GM12878 (cell line): ENCODE measurements at regions not wholly inside any gene's neighbourhood (a gene's known extent, or its start where the extent isn't known, plus 50 kb on each side); places are given as distances from the start of the nearest gene placed in this dataset.

Experiments
- ATAC-seq: fragments of 200-7000 bp; cut with Tn5 transposase; 3 replicates; pipeline ENCODE4 v1.9.1; 2020; ENCODE audit warnings: mild to moderate bottlenecking, moderate library complexity
- BruUV-seq: library from RNA; stranded (reverse); fragments of 400-500 nt; replicated peaks from 2 replicates; lab custom pipeline; 2021; lab: Mats Ljungman, UMichigan
- CTCF ChIA-PET: fragments of 300-600 bp; sonication (Branson Sonifier 250); formaldehyde crosslinking; extraction: SDS; loops from one replicate; lab custom pipeline; 2021; ENCODE audit warnings: inconsistent platforms; lab: Yijun Ruan, JAX
- POLR2A ChIA-PET: fragments of 350-600 bp; formaldehyde crosslinking; extraction: SDS; loops from one replicate; lab custom pipeline; 2021; ENCODE audit warnings: inconsistent platforms; lab: Charles Lee
- RAD21 ChIA-PET: fragments of 300-600 bp; sonication (Branson Sonifier 250); formaldehyde crosslinking; loops from one replicate; lab custom pipeline; 2023; ENCODE audit warnings: antibody characterized with exemption; ENCODE audit not compliant: unreplicated experiment; lab: Charles Lee
- SMC1A ChIA-PET: fragments of 300-600 bp; sonication (Branson Sonifier 250); formaldehyde crosslinking; loops from one replicate; lab custom pipeline; 2023; ENCODE audit not compliant: unreplicated experiment, uncharacterized antibody; lab: Charles Lee
- DNase-seq: peaks from one replicate; pipeline ENCODE4 v3.0.0-alpha.2; 2011; ENCODE audit warnings: low read depth, low spot score
- FAIRE-seq: peaks from 3 replicates; lab custom pipeline; 2011; peaks lifted over from hg19 to GRCh38; lab: Jason Lieb, UNC
- H2AFZ ChIP-seq: 2 replicates; pipeline ENCODE4 v1.6.0; 2011; ENCODE audit warnings: low read depth, low read length, control low read depth; ENCODE audit not compliant: control insufficient read depth
- H3K27ac ChIP-seq: 2 replicates; pipeline ENCODE4 v1.5.1; 2011; ENCODE audit warnings: control low read depth; ENCODE audit not compliant: control insufficient read depth, insufficient read depth
- H3K27me3 ChIP-seq, 2 experiments: replicated peaks in 1 of 2; 2 replicates each; pipeline versions ENCODE4 v1.6.0 to v1.6.1; 2011; ENCODE audit warnings: low read length in 1 of 2; ENCODE audit not compliant: control insufficient read depth in 2 of 2, insufficient read depth in 2 of 2
- H3K36me3 ChIP-seq, 2 experiments: 2 replicates each; pipeline ENCODE4 v1.5.1; 2011; ENCODE audit warnings: low read length in 1 of 2; ENCODE audit not compliant: control insufficient read depth in 2 of 2, insufficient read depth in 2 of 2
- H3K4me1 ChIP-seq: 2 replicates; pipeline ENCODE4 v1.6.1; 2011; ENCODE audit warnings: mild to moderate bottlenecking, low read length, moderate library complexity, mixed read lengths; ENCODE audit not compliant: control insufficient read depth, insufficient read depth
- H3K4me2 ChIP-seq: 2 replicates; pipeline ENCODE4 v1.6.0; 2011; ENCODE audit warnings: control low read depth; ENCODE audit not compliant: control insufficient read depth, insufficient read depth
- H3K4me3 ChIP-seq: fragments of 200-600 bp; sonication (generic); 2 replicates; pipeline ENCODE4 v1.5.1; 2016
- H3K79me2 ChIP-seq: 2 replicates; pipeline ENCODE4 v1.6.0; 2011; ENCODE audit warnings: low read length; ENCODE audit not compliant: control insufficient read depth, insufficient read depth
- H3K9ac ChIP-seq: 2 replicates; pipeline ENCODE4 v1.8.0; 2011; ENCODE audit warnings: low read length, control low read depth, mixed read lengths; ENCODE audit not compliant: control insufficient read depth, insufficient read depth
- H3K9me3 ChIP-seq: replicated peaks from 3 replicates; pipeline ENCODE4 v1.5.1; 2011; ENCODE audit warnings: mild to moderate bottlenecking, low read length; ENCODE audit not compliant: control insufficient read depth, insufficient read depth
- H4K20me1 ChIP-seq: 2 replicates; pipeline ENCODE4 v1.6.0; 2011; ENCODE audit not compliant: control insufficient read depth, insufficient read depth
- CEBPB ChIP-seq, 2 experiments: fragments of 150-350 bp in 1 of 2; IDR thresholded peaks; 2 replicates each; pipeline ENCODE4 v1.6.1; 2012 to 2014; ENCODE audit warnings: low read depth in 2 of 2, low read length in 2 of 2, borderline replicate concordance in 1 of 2, inconsistent platforms in 1 of 2
- CREM ChIP-seq: IDR thresholded peaks from 2 replicates; pipeline ENCODE4 v1.6.1; 2014; ENCODE audit warnings: antibody characterized with exemption, low read depth
- EED ChIP-seq: sonication (generic); IDR thresholded peaks from 2 replicates; pipeline ENCODE4 v1.6.1; 2016; ENCODE audit warnings: antibody characterized with exemption, low read depth
- EGR1 ChIP-seq, 2 experiments: IDR thresholded peaks; 1 replicate in 1 of 2; 2 replicates in 1 of 2; pipeline ENCODE4 v1.6.1; 2011 to 2012; ENCODE audit warnings: low read depth in 2 of 2, low read length in 2 of 2, borderline replicate concordance in 1 of 2, mild to moderate bottlenecking in 1 of 2, moderate library complexity in 1 of 2
- FOXK2 ChIP-seq: fragments of 450-650 bp; IDR thresholded peaks from 2 replicates; pipeline ENCODE4 v1.6.1; 2017; ENCODE audit warnings: mild to moderate bottlenecking, moderate library complexity
- FOXM1 ChIP-seq: IDR thresholded peaks from 2 replicates; pipeline ENCODE4 v1.6.1; 2012; ENCODE audit warnings: low read depth, mild to moderate bottlenecking, inconsistent platforms, low read length, moderate library complexity
- GABPA ChIP-seq: IDR thresholded peaks from 2 replicates; pipeline ENCODE4 v1.6.1; 2014; ENCODE audit warnings: antibody characterized with exemption, low read depth, mild to moderate bottlenecking, inconsistent platforms
- JUNB ChIP-seq: IDR thresholded peaks from 2 replicates; pipeline ENCODE4 v1.6.1; 2016; ENCODE audit warnings: antibody characterized with exemption, mild to moderate bottlenecking
- JUND ChIP-seq: IDR thresholded peaks from 2 replicates; pipeline ENCODE4 v1.6.1; 2012; ENCODE audit warnings: low read depth, mild to moderate bottlenecking, low read length, improper control_type of control experiment, moderate library complexity
- KLF5 ChIP-seq: fragments of 450-650 bp; IDR thresholded peaks from 2 replicates; pipeline ENCODE4 v1.6.1; 2014; ENCODE audit warnings: mild to moderate bottlenecking; ENCODE audit not compliant: partially characterized antibody
- MEF2A ChIP-seq: IDR thresholded peaks from 2 replicates; pipeline ENCODE4 v1.6.1; 2011; ENCODE audit warnings: low read depth, mild to moderate bottlenecking, low read length, moderate library complexity; ENCODE audit not compliant: insufficient read depth
- MTA2 ChIP-seq: fragments of 450-650 bp; IDR thresholded peaks from 2 replicates; pipeline ENCODE4 v1.6.1; 2016; ENCODE audit warnings: low read depth, mild to moderate bottlenecking, moderate library complexity
- NFIC ChIP-seq: IDR thresholded peaks from 2 replicates; pipeline ENCODE4 v1.6.1; 2012; ENCODE audit warnings: low read depth, mild to moderate bottlenecking, inconsistent platforms, low read length, moderate library complexity
- PML ChIP-seq: IDR thresholded peaks from 2 replicates; pipeline ENCODE4 v1.6.1; 2012; ENCODE audit warnings: low read length, inconsistent platforms
- RUNX3 ChIP-seq: IDR thresholded peaks from 2 replicates; pipeline ENCODE4 v1.6.1; 2012; ENCODE audit warnings: low read length, inconsistent platforms
- WGBS: methylation state at CpG from one replicate; pipeline ENCODE4 v1.1.6; 2016; ENCODE audit warnings: low lambda C conversion rate; ENCODE audit not compliant: insufficient replicate concordance, insufficient coverage; ENCODE audit errors: missing lambda C conversion rate; 5-methylcytosine and 5-hydroxymethylcytosine counted together
- in situ Hi-C: fragments of 300-500 bp; cut with MboI; formaldehyde crosslinking; loops from 9 replicates; pipeline ENCODE4 v1.14.3; 2018; ENCODE audit warnings: mixed read lengths
- intact Hi-C: fragments of 100-400 bp; cut with micrococcal nuclease; formaldehyde crosslinking; loops from one replicate; pipeline ENCODE4 v1.14.2; 2022; ENCODE audit not compliant: unreplicated experiment
- TF ChIP-seq, protein P1 (sequence below): IDR thresholded peaks from 2 replicates; pipeline ENCODE4 v1.6.1; 2011; ENCODE audit warnings: borderline replicate concordance, low read depth, mild to moderate bottlenecking, moderate library complexity, low read length; ENCODE audit not compliant: insufficient read depth, poor library complexity, severe bottlenecking
- TF ChIP-seq, protein P2 (sequence below): IDR thresholded peaks from 2 replicates; pipeline ENCODE4 v1.6.1; 2012; ENCODE audit warnings: low read length, inconsistent platforms

GRCh38 chr12:75840994-75841355, 190.6 kb downstream of the PHLDA1 start:
- RAD21 ChIA-PET, result no interaction called here
- BruUV-seq, result no TSS peak
- POLR2A ChIA-PET, result no interaction called here

DNA sequence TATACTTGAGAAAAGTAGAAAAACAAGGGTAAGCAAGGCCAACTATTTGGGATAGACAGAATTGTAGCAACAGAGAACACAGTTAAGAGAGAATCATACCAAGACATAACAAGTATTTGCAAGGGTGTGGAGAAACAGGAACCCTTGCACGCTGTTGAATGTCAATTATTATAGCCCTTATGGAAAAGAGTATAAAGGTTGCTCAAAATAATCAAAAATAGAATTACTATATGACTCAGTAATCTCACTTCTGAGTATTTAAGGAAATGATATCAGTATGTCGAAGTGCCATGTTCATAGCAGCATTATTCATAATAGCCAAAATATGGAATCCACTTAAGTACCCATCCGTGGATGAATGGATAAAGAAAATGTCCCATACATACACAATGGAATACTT, 193.3 kb downstream of the PHLDA1 start:
- intact Hi-C loops (loop anchor here (5.0 kb wide), 1 partner anchor 194 kb away; the partner anchor contains the start of gene PHLDA1), in situ Hi-C loops (no loop called here)
- DNase-seq (no peak), FAIRE-seq (no peak), ATAC-seq (peak; percentile 68)
- Histone ChIP-seq H3K79me2 (no peaks in the 10 kb centered on the region), H3K9ac (no peak overlapping the region), H3K4me1 (no peaks in the 10 kb centered on the region), H3K4me3 (no peak overlapping the region), H4K20me1 (no peaks in the 10 kb centered on the region), H3K27me3 (no peaks in the 10 kb centered on the region), H3K27ac (no peak overlapping the region), H2AFZ (no peak overlapping the region), H3K4me2 (no peak overlapping the region), H3K9me3 (no peaks in the 10 kb centered on the region), H3K36me3 (no peaks in the 10 kb centered on the region)
- POLR2A ChIA-PET, result interaction anchor here (1.1 kb wide), 1 partner anchor 10 kb away, joined by 3 read pairs; no protein-coding TSS in a partner anchor
- SMC1A ChIA-PET, result interaction anchor here (0.9 to 1.8 kb wide), 6 partner anchors 8 to 195 kb away, joined by 3 to 4 read pairs (median 4); no protein-coding TSS in a partner anchor
- BruUV-seq, result no TSS peak
- RAD21 ChIA-PET, result interaction anchor here (1.0 kb wide), 1 partner anchor 23 kb away, joined by 3 read pairs; no protein-coding TSS in a partner anchor
- WGBS, result 0% methylated on average over 3 of the region's 3 CpGs
- CTCF ChIA-PET, result interaction anchor here (0.6 to 1.1 kb wide), 3 partner anchors 83 to 310 kb away, joined by 3 to 5 read pairs (median 3); no protein-coding TSS in a partner anchor
- peak; percentile 97 for TF ChIP-seq JUNB
- TF ChIP-seq EED, result peak; percentile 48; the same call in 1 of the 2 replicates
- peak; percentile 39; the same call in 1 of the 2 replicates for TF ChIP-seq PML
- TF ChIP-seq, protein P1, sequence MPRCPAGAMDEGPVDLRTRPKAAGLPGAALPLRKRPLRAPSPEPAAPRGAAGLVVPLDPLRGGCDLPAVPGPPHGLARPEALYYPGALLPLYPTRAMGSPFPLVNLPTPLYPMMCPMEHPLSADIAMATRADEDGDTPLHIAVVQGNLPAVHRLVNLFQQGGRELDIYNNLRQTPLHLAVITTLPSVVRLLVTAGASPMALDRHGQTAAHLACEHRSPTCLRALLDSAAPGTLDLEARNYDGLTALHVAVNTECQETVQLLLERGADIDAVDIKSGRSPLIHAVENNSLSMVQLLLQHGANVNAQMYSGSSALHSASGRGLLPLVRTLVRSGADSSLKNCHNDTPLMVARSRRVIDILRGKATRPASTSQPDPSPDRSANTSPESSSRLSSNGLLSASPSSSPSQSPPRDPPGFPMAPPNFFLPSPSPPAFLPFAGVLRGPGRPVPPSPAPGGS, result peak; percentile 18
- peak; percentile 81; the same call in 1 of the 2 replicates for TF ChIP-seq FOXM1
- TF ChIP-seq EGR1 (IDR thresholded peaks at IDR 0.05; ENCODE audit: borderline replicate concordance in 1 of 2, low read depth in 2 of 2, low read length in 2 of 2), result no peak
- peak; percentile 64; the same call in 1 of the 2 replicates for TF ChIP-seq CREM
- TF ChIP-seq MTA2, result no peak
- TF ChIP-seq, protein P2, sequence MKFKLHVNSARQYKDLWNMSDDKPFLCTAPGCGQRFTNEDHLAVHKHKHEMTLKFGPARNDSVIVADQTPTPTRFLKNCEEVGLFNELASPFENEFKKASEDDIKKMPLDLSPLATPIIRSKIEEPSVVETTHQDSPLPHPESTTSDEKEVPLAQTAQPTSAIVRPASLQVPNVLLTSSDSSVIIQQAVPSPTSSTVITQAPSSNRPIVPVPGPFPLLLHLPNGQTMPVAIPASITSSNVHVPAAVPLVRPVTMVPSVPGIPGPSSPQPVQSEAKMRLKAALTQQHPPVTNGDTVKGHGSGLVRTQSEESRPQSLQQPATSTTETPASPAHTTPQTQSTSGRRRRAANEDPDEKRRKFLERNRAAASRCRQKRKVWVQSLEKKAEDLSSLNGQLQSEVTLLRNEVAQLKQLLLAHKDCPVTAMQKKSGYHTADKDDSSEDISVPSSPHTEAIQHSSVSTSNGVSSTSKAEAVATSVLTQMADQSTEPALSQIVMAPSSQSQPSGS, result peak; percentile 65; the same call in 1 of the 2 replicates
- peak in 1 of 2 experiments; percentile 38; a peak in 1 of 4 replicates for TF ChIP-seq CEBPB (IDR thresholded peaks at IDR 0.05; ENCODE audit: borderline replicate concordance in 1 of 2, low read depth in 2 of 2, low read length in 2 of 2)
- peak; percentile 95; the same call in 1 of the 2 replicates for TF ChIP-seq NFIC
- TF ChIP-seq GABPA, result peak; percentile 53; the same call in 1 of the 2 replicates
- TF ChIP-seq KLF5, result no peak
- TF ChIP-seq MEF2A, result peak; percentile 73; the same call in 1 of the 2 replicates

More at GRCh38 chr12:75840994-75841355, 190.6 kb downstream of the PHLDA1 start:
- H3K27me3 ChIP-seq, result no peaks in the 10 kb centered on the region
- CTCF ChIA-PET, result interaction anchor here (0.5 to 1.8 kb wide), 3 partner anchors 8 to 895 kb away, joined by 3 to 5 read pairs (median 4); no protein-coding TSS in a partner anchor
- no peak overlapping the region for H3K4me3 ChIP-seq
- TF ChIP-seq FOXK2, result no peak
- TF ChIP-seq JUND, result no peak
- TF ChIP-seq RUNX3, result 0 out of 2 replicates have a peak, but pooled peaks have one; percentile 11
- no peak overlapping the region for H3K27ac ChIP-seq
- no peaks in the 10 kb centered on the region for H3K9me3 ChIP-seq
- H3K79me2 ChIP-seq, result no peaks in the 10 kb centered on the region
- no peaks in the 10 kb centered on the region for H3K36me3 ChIP-seq
- H4K20me1 ChIP-seq, result no peaks in the 10 kb centered on the region
- H3K4me2 ChIP-seq, result no peak overlapping the region
- WGBS, result 0% methylated on average over 3 of the region's 3 CpGs
- DNase-seq (no peak), FAIRE-seq (no peak), ATAC-seq (peak; percentile 54)
- no peaks in the 10 kb centered on the region for H3K4me1 ChIP-seq
- intact Hi-C loops, result no loop called here
- H2AFZ ChIP-seq, result no peak overlapping the region
- H3K9ac ChIP-seq, result no peak overlapping the region
- in situ Hi-C loops, result no loop called here
- SMC1A ChIA-PET, result no interaction called here
